Common myeloid progenitor, CD34-positive (primary cell): ENCODE measurements at regions not wholly inside any gene's neighbourhood (a gene's known extent, or its start where the extent isn't known, plus 50 kb on each side); places are given as distances from the start of the nearest gene placed in this dataset.

Experiments used
- CTCF ChIA-PET: fragments of 350-600 bp; sonication (Branson Sonifier 250); formaldehyde crosslinking; loops from one replicate; lab custom pipeline; 2021; ENCODE audit warnings: antibody characterized with exemption; lab: Charles Lee
- POLR2A ChIA-PET: fragments of 350-600 bp; sonication (Branson Sonifier 250); formaldehyde crosslinking; loops from one replicate; lab custom pipeline; 2021; ENCODE audit warnings: antibody characterized with exemption; lab: Charles Lee
- DNase-seq, 3 donors: peaks; one replicate each; pipeline versions ENCODE4 v3.0.0 to v3.0.0-alpha.2; 2013
- H3K27ac ChIP-seq, 2 experiments: 1 replicate in 1 of 2; 2 replicates in 1 of 2; pipeline ENCODE4 v1.7.0; 2013; ENCODE audit warnings: inconsistent platforms in 2 of 2, low read length in 2 of 2, mild to moderate bottlenecking in 2 of 2, low read depth in 1 of 2, moderate library complexity in 1 of 2; ENCODE audit not compliant: severe bottlenecking in 2 of 2, insufficient read depth in 1 of 2, poor library complexity in 1 of 2
- H3K27me3 ChIP-seq, 5 experiments: replicated peaks in 2 of 5; 1 replicate in 3 of 5; 2 replicates in 2 of 5; pipeline versions ENCODE4 v1.6.1 to v1.7.0; 2013; ENCODE audit warnings: low read length in 4 of 5, mild to moderate bottlenecking in 2 of 5, moderate library complexity in 2 of 5, inconsistent platforms in 1 of 5; ENCODE audit not compliant: insufficient read depth in 5 of 5, control insufficient read depth in 4 of 5
- H3K36me3 ChIP-seq, 4 experiments: 1 replicate in 2 of 4; 2 replicates in 2 of 4; pipeline versions ENCODE4 v1.6.1 to v1.7.0; 2013; ENCODE audit warnings: low read length in 3 of 4, control low read depth in 1 of 4, mild to moderate bottlenecking in 1 of 4; ENCODE audit not compliant: control insufficient read depth in 4 of 4, insufficient read depth in 4 of 4
- H3K4me1 ChIP-seq, 4 experiments: 1 replicate in 3 of 4; 2 replicates in 1 of 4; pipeline versions ENCODE4 v1.6.1 to v1.7.1; 2013; ENCODE audit warnings: low read length in 3 of 4, mild to moderate bottlenecking in 3 of 4, control low read depth in 1 of 4, inconsistent platforms in 1 of 4, moderate library complexity in 1 of 4; ENCODE audit not compliant: control insufficient read depth in 4 of 4, insufficient read depth in 4 of 4; ENCODE audit errors: control extremely low read depth in 1 of 4
- H3K4me3 ChIP-seq, 7 experiments: 1 replicate in 4 of 7; 2 replicates in 3 of 7; pipeline versions ENCODE4 v1.5.1 to v1.7.0; 2013; ENCODE audit warnings: mild to moderate bottlenecking in 7 of 7, low read length in 6 of 7, moderate library complexity in 6 of 7, inconsistent platforms in 2 of 7, low read depth in 2 of 7, control low read depth in 1 of 7; ENCODE audit not compliant: insufficient read depth in 4 of 7, control insufficient read depth in 1 of 7; ENCODE audit errors: extremely low read depth in 1 of 7
- H3K9me3 ChIP-seq, 5 experiments: 1 replicate in 4 of 5; 2 replicates in 1 of 5; pipeline versions ENCODE4 v1.6.1 to v1.7.1; 2013; ENCODE audit warnings: low read length in 4 of 5, mild to moderate bottlenecking in 2 of 5, inconsistent platforms in 1 of 5, low read depth in 1 of 5, moderate library complexity in 1 of 5; ENCODE audit not compliant: control insufficient read depth in 4 of 5, insufficient read depth in 2 of 5; ENCODE audit errors: control extremely low read depth in 1 of 5
- WGBS: methylation state at CpG from one replicate; pipeline ENCODE4 v1.1.5; 2013; ENCODE audit not compliant: insufficient coverage; 5-methylcytosine and 5-hydroxymethylcytosine counted together

GRCh38 chr13:34156841-34157365 is 339.0 kb downstream of the RFC3 start:
- DNase-seq = peak; percentile 92 to 99 (median 98)
- peaks cover 9 to 24% (median 21%) of the 10 kb centered on the region in 4 experiments for H3K4me1 ChIP-seq
- H3K36me3 ChIP-seq = no peaks in the 10 kb centered on the region
- POLR2A ChIA-PET = no interaction called here
- 1% methylated on average over 11 of the region's 12 CpGs for WGBS
- H3K4me3 ChIP-seq = peak overlapping the region in 3 of 7 experiments; percentile 16 to 40 (median 37)
- peak overlapping the region; percentile 20 to 76 for H3K27ac ChIP-seq
- H3K27me3 ChIP-seq = no peaks in the 10 kb centered on the region
- CTCF ChIA-PET = interaction anchor here (1.0 kb wide), 1 partner anchor 20 kb away, joined by 3 read pairs; no protein-coding TSS in a partner anchor
- no peaks in the 10 kb centered on the region for H3K9me3 ChIP-seq

- no peak for DNase-seq
- Histone ChIP-seq H3K27ac (no peak overlapping the region), H3K4me3 (no peak overlapping the region), H3K36me3 (no peaks in the 10 kb centered on the region), H3K4me1 (peaks cover 9 to 24% (median 21%) of the 10 kb centered on the region in 4 experiments), H3K27me3 (no peaks in the 10 kb centered on the region), H3K9me3 (no peaks in the 10 kb centered on the region)
- ChIA-PET CTCF (no interaction called here), POLR2A (no interaction called here)
- no CpG with 5 or more reads among the region's 3 CpGs for WGBS
These were observed 342.0 kb downstream of the RFC3 start for GRCh38 chr13:34159946-34160345.

- H3K36me3 ChIP-seq = no peaks in the 10 kb centered on the region
- CTCF ChIA-PET = no interaction called here
- H3K9me3 ChIP-seq = no peaks in the 10 kb centered on the region
- no peak overlapping the region for H3K27ac ChIP-seq
- no peaks in the 10 kb centered on the region for H3K27me3 ChIP-seq
- no peak for DNase-seq
- POLR2A ChIA-PET = no interaction called here
- H3K4me1 ChIP-seq = peaks cover 5 to 7% (median 6%) of the 10 kb centered on the region in 4 experiments
- WGBS = 78% methylated on average over 2 of the region's 5 CpGs
- no peak overlapping the region for H3K4me3 ChIP-seq
These were observed 344.1 kb downstream of the RFC3 start for GRCh38 chr13:34161931-34162543.

GRCh38 chr13:34162544-34162933 is 344.6 kb downstream of the RFC3 start:
- ChIA-PET CTCF (no interaction called here), POLR2A (no interaction called here)
- Histone ChIP-seq H3K4me3 (no peak overlapping the region), H3K4me1 (peaks cover 2% of the 10 kb centered on the region in 4 experiments), H3K27ac (no peak overlapping the region), H3K27me3 (no peaks in the 10 kb centered on the region), H3K9me3 (no peaks in the 10 kb centered on the region), H3K36me3 (no peaks in the 10 kb centered on the region)
- 100% methylated on average over 2 of the region's 3 CpGs for WGBS
- no peak for DNase-seq

- CTCF ChIA-PET = no interaction called here
- Histone ChIP-seq H3K27me3 (no peaks in the 10 kb centered on the region), H3K9me3 (no peaks in the 10 kb centered on the region), H3K36me3 (no peaks in the 10 kb centered on the region), H3K27ac (no peak overlapping the region), H3K4me3 (no peak overlapping the region), H3K4me1 (no peaks in the 10 kb centered on the region)
- DNase-seq = no peak
- WGBS = 96% methylated on average over 4 of the region's 6 CpGs
- POLR2A ChIA-PET = interaction anchor here (0.6 kb wide), 2 partner anchors 11 to 1484 kb away, joined by 3 to 4 read pairs; no protein-coding TSS in a partner anchor
These were observed 346.6 kb downstream of the RFC3 start for GRCh38 chr13:34164582-34164981.

- no peak for DNase-seq
- CTCF ChIA-PET = no interaction called here
- Histone ChIP-seq H3K36me3 (no peaks in the 10 kb centered on the region), H3K9me3 (no peaks in the 10 kb centered on the region), H3K4me3 (no peak overlapping the region), H3K27ac (no peak overlapping the region), H3K27me3 (no peaks in the 10 kb centered on the region), H3K4me1 (no peaks in the 10 kb centered on the region)
- 94% methylated on average over 5 of the region's 7 CpGs for WGBS
- POLR2A ChIA-PET = interaction anchor here (0.6 kb wide), 2 partner anchors 11 to 1483 kb away, joined by 3 to 4 read pairs; no protein-coding TSS in a partner anchor
These were observed 347.2 kb downstream of the RFC3 start for GRCh38 chr13:34165158-34165557.

- H3K9me3 ChIP-seq = no peaks in the 10 kb centered on the region
- no peak for DNase-seq
- no peaks in the 10 kb centered on the region for H3K27me3 ChIP-seq
- no peaks in the 10 kb centered on the region for H3K4me1 ChIP-seq
- H3K36me3 ChIP-seq = no peaks in the 10 kb centered on the region
- CTCF ChIA-PET = no interaction called here
- no peak overlapping the region for H3K27ac ChIP-seq
- POLR2A ChIA-PET = no interaction called here
- WGBS = 97% methylated on average over 2 of the region's 2 CpGs
- no peak overlapping the region for H3K4me3 ChIP-seq
These were observed 348.5 kb downstream of the RFC3 start for GRCh38 chr13:34166406-34166805.
